Vagina (tissue), 2 donors: ENCODE measurements at regions not wholly inside any gene's neighbourhood (a gene's known extent, or its start where the extent isn't known, plus 50 kb on each side); places are given as distances from the start of the nearest gene placed in this dataset.

ENCODE experiments used
- POLR2A ChIP-seq, 2 donors: fragments of 450-650 bp; IDR thresholded peaks; one replicate each; pipeline ENCODE4 v1.6.1; 2017; ENCODE audit warnings: antibody characterized with exemption in 2 of 2, mild to moderate bottlenecking in 2 of 2, moderate library complexity in 2 of 2
- POLR2AphosphoS5 ChIP-seq, 2 donors: sonication (generic); formaldehyde crosslinking; IDR thresholded peaks; one replicate each; pipeline ENCODE4 v1.9.0; 2017; ENCODE audit warnings: antibody characterized with exemption in 2 of 2, mild to moderate bottlenecking in 2 of 2, low read depth in 1 of 2; ENCODE audit not compliant: insufficient read depth in 1 of 2
- TF ChIP-seq, protein P1 (sequence below), 3 experiments: fragments of 450-650 bp in 2 of 3; fragments of 200-600 bp in 1 of 3; sonication (generic) in 1 of 3; IDR thresholded peaks; one replicate each; pipeline ENCODE4 v1.5.1; 2017 to 2019; ENCODE audit warnings: antibody characterized with exemption in 3 of 3, mild to moderate bottlenecking in 2 of 3, moderate library complexity in 2 of 3

DNA sequence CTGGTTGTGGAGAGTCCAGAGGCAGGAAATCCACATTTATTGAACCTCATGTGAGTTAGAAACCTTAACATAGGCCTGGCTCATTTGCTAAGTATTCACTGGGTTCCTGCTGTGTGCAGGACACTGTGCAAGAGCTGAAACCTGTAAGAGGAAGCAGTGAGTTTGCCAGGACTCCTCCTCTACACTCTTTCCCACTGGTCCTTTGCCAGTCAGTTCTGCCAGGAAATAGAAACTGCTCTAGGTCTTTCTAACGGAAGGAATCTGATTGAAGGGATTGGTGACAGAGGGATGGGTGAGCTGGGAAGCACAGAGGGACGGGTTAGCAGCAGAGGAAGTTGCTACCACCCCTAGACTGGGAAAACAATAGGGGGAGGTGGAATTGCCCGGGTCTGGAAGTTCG, 234.2 kb upstream of the ECI2 start:
- TF ChIP-seq POLR2A (IDR thresholded peaks at IDR 0.05), result no peak
- TF ChIP-seq, protein P1, sequence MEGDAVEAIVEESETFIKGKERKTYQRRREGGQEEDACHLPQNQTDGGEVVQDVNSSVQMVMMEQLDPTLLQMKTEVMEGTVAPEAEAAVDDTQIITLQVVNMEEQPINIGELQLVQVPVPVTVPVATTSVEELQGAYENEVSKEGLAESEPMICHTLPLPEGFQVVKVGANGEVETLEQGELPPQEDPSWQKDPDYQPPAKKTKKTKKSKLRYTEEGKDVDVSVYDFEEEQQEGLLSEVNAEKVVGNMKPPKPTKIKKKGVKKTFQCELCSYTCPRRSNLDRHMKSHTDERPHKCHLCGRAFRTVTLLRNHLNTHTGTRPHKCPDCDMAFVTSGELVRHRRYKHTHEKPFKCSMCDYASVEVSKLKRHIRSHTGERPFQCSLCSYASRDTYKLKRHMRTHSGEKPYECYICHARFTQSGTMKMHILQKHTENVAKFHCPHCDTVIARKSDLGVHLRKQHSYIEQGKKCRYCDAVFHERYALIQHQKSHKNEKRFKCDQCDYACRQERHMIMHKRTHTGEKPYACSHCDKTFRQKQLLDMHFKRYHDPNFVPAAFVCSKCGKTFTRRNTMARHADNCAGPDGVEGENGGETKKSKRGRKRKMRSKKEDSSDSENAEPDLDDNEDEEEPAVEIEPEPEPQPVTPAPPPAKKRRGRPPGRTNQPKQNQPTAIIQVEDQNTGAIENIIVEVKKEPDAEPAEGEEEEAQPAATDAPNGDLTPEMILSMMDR (IDR thresholded peaks at IDR 0.05), result no peak
- TF ChIP-seq POLR2AphosphoS5 (IDR thresholded peaks at IDR 0.05; ENCODE audit: insufficient read depth in 1 of 2, low read depth in 1 of 2), result no peak
